ENCODE measurements at regions not wholly inside any gene's neighbourhood (a gene's known extent, or its start where the extent isn't known, plus 50 kb on each side); places are given as distances from the start of the nearest gene placed in this dataset.
A peak's percentile ranks its signal among the peaks of the same experiment; 100 is the strongest.

- Mint-ChIP-seq H3K27ac (peak overlapping the region; percentile 98), H3K4me1 (peaks cover 26% of the 10 kb centered on the region), H3K9me3 (no peaks in the 10 kb centered on the region), H3K36me3 (ENCODE audit: low read depth) (peaks cover 11% of the 10 kb centered on the region), H3K4me3 (peak overlapping the region; percentile 98), H3K27me3 (no peaks in the 10 kb centered on the region)
- ATAC-seq (ENCODE audit: low read depth): peak; percentile 82
- intact Hi-C loops (cut with micrococcal nuclease): loop anchor here (1.0 to 5.0 kb wide), 17 partner anchors 16 to 379 kb away; partner anchors contain the start of genes AFTPH and RAB1A
- DNase-seq: peak; percentile 92
- CTCF ChIA-PET: interaction anchor here (0.6 to 6.9 kb wide), 16 partner anchors 10 to 164 kb away, joined by 3 to 69 read pairs (median 6); partner anchors contain the start of gene SERTAD2
- POLR2A ChIA-PET: interaction anchor here (0.5 to 11.3 kb wide), 46 partner anchors 9 to 405 kb away, joined by 3 to 439 read pairs (median 6); partner anchors contain the start of genes AFTPH, CEP68 and SERTAD2
- TF ChIP-seq, protein P1, sequence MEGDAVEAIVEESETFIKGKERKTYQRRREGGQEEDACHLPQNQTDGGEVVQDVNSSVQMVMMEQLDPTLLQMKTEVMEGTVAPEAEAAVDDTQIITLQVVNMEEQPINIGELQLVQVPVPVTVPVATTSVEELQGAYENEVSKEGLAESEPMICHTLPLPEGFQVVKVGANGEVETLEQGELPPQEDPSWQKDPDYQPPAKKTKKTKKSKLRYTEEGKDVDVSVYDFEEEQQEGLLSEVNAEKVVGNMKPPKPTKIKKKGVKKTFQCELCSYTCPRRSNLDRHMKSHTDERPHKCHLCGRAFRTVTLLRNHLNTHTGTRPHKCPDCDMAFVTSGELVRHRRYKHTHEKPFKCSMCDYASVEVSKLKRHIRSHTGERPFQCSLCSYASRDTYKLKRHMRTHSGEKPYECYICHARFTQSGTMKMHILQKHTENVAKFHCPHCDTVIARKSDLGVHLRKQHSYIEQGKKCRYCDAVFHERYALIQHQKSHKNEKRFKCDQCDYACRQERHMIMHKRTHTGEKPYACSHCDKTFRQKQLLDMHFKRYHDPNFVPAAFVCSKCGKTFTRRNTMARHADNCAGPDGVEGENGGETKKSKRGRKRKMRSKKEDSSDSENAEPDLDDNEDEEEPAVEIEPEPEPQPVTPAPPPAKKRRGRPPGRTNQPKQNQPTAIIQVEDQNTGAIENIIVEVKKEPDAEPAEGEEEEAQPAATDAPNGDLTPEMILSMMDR (IDR thresholded peaks at IDR 0.05): no peak
Measured at GRCh38 chr2:64750817-64751285, 97.1 kb upstream of the SERTAD2 start.

DNA sequence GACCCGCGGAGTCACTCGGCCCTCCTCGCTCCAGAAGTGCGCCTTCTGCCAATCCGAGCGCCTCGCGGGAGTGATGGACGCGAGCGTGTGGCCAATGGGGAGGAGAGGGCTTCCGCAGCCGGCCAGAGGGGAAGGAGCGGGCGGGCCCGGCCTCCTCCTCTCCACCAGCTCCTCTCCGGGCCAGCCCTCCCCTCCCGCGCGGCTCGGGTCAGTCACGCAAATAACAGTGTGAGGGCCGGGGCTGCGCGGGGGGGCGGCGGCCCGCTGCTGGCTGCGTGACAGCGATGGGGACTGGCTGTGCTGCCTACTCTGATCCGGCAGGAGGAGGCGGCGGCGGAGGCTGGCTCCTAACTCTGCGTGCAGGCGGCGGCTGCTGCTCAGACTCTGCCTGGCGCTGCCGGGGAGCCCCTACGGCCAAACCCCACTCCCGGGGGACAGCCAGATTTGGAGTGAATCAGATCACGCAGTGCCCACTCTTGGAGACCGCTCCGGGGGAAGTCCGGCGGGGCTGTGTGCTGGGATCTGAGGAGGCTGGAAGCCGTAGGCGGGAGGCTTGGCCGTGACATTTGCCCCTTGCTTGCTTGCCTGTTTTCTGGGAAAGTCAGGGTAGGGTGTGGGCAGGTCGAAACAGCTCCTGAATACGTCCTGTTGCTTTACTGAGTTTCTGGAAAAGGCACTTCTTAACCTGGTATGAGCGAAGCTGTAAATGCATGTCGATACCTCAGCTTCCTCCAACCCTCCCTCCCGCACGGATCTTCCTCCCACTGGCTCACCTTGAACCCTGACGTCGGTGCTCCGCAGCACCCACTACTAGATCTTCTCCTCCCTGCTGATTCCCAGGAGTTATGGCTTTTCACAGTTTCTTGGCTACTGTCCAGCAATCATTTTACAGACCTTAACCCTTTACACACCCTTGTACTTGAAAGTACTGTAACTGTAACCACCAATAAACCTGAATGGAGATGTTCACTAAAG is 97.9 kb upstream of the SERTAD2 start:
- Mint-ChIP-seq H3K36me3 (ENCODE audit: low read depth) (peaks cover 11% of the 10 kb centered on the region), H3K9me3 (no peaks in the 10 kb centered on the region), H3K27me3 (no peaks in the 10 kb centered on the region), H3K4me1 (peaks cover 26% of the 10 kb centered on the region), H3K27ac (peak overlapping the region; percentile 98), H3K4me3 (peak overlapping the region; percentile 98)
- ChIA-PET POLR2A (interaction anchor here (0.5 to 11.3 kb wide), 45 partner anchors 8 to 405 kb away, joined by 3 to 439 read pairs (median 6); partner anchors contain the start of genes AFTPH, CEP68 and SERTAD2), CTCF (interaction anchor here (0.6 to 6.9 kb wide), 16 partner anchors 16 to 228 kb away, joined by 3 to 69 read pairs (median 6); partner anchors contain the start of gene SERTAD2)
- no peak for ATAC-seq (ENCODE audit: low read depth)
- intact Hi-C loops (cut with micrococcal nuclease): loop anchor here (1.0 to 5.0 kb wide), 15 partner anchors 16 to 379 kb away; partner anchors contain the start of genes AFTPH and RAB1A
- TF ChIP-seq, protein P1 (IDR thresholded peaks at IDR 0.05): no peak
- DNase-seq: peak; percentile 90

- no peaks in the 10 kb centered on the region for H3K27me3 Mint-ChIP-seq
- ATAC-seq (ENCODE audit: low read depth) (no peak), DNase-seq (no peak)
- intact Hi-C loops (cut with micrococcal nuclease): loop anchor here (5.0 kb wide), 1 partner anchor 184 kb away; no protein-coding TSS in a partner anchor
- POLR2A ChIA-PET: interaction anchor here (5.7 to 11.3 kb wide), 3 partner anchors 17 to 108 kb away, joined by 131 to 439 read pairs (median 161); partner anchors contain the start of gene SERTAD2
- no peaks in the 10 kb centered on the region for H3K9me3 Mint-ChIP-seq
- H3K27ac Mint-ChIP-seq: no peak overlapping the region
- CTCF ChIA-PET: interaction anchor here (6.8 to 6.9 kb wide), 2 partner anchors 99 to 105 kb away, joined by 44 to 69 read pairs; partner anchors contain the start of gene SERTAD2
- H3K4me3 Mint-ChIP-seq: no peak overlapping the region
- TF ChIP-seq, protein P1 (IDR thresholded peaks at IDR 0.05): no peak
- H3K4me1 Mint-ChIP-seq: peaks cover 23% of the 10 kb centered on the region
- peaks cover 11% of the 10 kb centered on the region for H3K36me3 Mint-ChIP-seq (ENCODE audit: low read depth)
Measured at GRCh38 chr2:64753399-64753798, 99.7 kb upstream of the SERTAD2 start.

DNA sequence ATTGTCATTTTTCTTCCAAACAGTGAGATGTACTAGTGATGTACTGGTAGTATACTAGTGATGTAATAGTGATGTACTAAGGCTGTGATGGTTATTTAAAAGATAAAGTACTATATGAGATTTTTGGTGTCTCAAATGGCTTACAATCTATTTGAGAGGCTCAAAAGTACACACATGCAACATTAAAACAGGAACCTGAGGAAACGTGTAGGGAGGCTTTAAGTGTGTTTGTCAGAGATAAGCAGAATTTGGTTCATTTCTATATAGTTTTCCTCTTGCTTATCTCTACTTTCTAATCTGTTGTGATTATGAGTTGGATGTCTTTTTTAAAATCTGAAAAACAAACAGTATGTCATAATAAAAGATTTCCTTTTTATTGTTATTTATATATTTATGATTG is 100.9 kb upstream of the SERTAD2 start:
- no peak overlapping the region for H3K27ac Mint-ChIP-seq
- H3K9me3 Mint-ChIP-seq: no peaks in the 10 kb centered on the region
- peaks cover 11% of the 10 kb centered on the region for H3K4me1 Mint-ChIP-seq
- H3K36me3 Mint-ChIP-seq (ENCODE audit: low read depth): peaks cover 11% of the 10 kb centered on the region
- no peak overlapping the region for H3K4me3 Mint-ChIP-seq
- POLR2A ChIA-PET: interaction anchor here (8.7 to 11.3 kb wide), 2 partner anchors 16 to 106 kb away, joined by 131 to 439 read pairs; partner anchors contain the start of gene SERTAD2
- CTCF ChIA-PET: no interaction called here
- TF ChIP-seq, protein P1 (IDR thresholded peaks at IDR 0.05): no peak
- DNase-seq (no peak), ATAC-seq (ENCODE audit: low read depth) (no peak)
- intact Hi-C loops (cut with micrococcal nuclease): loop anchor here (5.0 kb wide), 1 partner anchor 183 kb away; no protein-coding TSS in a partner anchor
- H3K27me3 Mint-ChIP-seq: no peaks in the 10 kb centered on the region
